ENCODE measurements at regions not wholly inside any gene's neighbourhood (a gene's known extent, or its start where the extent isn't known, plus 50 kb on each side); places are given as distances from the start of the nearest gene placed in this dataset.
"Not testable (repeated sequence)": the region's sequence is repeated elsewhere in the genome, so short reads cannot be mapped to it uniquely, and the experiment has no call there.

DNA sequence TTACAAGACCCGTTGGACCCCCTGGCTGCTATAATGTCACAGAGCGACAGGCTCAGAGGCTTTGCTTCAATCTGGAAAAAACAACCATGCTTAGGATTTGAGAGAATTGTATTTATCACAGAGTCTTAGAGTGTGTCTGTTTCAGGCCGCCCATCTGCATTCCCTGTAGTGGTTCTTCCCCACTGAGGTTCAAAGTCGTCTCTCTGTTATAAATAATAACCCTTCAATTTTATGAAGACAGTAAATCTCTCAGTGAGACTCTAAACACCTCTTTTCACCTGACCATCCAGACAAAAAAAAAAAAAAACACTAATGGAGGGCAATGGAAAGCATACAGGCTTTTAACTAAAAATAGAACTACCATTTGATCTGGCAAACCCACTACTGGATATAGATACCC, 565.4 kb upstream of the AUTS2 start:
- no peak for DNase-seq (ENCODE audit: low spot score)

DNA sequence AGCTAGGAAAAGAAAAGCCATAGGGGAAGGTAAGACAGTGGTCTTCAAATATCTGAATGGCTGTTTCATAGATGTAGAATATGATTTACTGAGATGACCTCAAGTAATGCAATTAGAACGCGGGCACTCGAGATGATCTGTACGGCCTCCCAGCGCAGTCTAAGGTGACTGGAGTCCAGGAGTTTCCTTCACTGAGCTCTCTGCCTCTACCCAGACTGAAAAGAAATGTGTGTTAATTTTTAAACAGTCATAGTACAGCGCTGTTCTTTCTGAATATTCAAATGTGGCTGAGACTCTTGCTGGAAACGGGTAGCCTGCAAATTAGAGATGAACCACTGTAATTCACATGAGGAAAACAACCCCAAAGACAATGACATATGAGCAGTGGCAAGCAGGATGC, 562.4 kb upstream of the AUTS2 start:
- no peak for DNase-seq (ENCODE audit: low spot score)

DNA sequence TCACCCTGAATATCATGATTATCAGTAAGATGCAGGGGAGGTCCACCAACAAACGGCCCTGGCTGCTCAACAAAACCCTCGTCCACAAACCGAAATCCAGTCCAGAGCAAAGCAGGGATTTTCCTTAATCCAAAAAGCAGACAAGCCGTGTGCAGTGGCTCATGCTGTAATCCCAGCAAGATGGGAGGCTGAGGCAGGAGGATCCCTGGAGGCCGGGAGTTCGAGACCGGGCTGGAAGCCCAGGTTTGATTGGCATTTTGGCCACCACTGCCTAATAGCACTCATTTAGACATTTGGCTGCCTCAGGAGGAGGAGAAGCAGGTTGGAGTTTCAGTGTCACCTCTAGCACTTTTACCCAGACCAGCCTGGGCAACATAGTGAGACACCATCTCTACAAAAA, 562.0 kb upstream of the AUTS2 start:
- no peak for DNase-seq (ENCODE audit: low spot score)

DNA sequence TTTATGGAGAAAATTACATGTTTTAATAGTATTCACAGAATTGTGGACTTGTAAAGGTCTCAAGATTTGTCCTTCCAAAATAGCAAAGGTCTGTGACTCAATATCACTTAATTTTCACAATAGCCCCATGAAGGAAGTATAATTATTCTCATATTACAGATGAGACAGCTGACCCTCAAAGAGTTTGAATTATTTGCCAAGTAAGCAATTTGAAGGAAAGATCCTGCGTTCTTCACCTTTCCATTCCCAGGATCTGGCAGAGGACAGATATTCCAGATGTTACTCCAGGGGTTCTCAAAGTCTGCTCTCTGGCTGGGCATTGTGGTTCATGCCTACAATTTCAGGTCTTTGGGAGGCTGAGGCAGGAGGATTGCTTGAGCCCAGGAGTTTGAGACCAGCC, 559.4 kb upstream of the AUTS2 start:
- DNase-seq (ENCODE audit: low spot score), result no peak

- no peak for DNase-seq (ENCODE audit: low spot score)
These were observed 556.1 kb upstream of the AUTS2 start for GRCh38 chr7:69042138-69042537.

DNA sequence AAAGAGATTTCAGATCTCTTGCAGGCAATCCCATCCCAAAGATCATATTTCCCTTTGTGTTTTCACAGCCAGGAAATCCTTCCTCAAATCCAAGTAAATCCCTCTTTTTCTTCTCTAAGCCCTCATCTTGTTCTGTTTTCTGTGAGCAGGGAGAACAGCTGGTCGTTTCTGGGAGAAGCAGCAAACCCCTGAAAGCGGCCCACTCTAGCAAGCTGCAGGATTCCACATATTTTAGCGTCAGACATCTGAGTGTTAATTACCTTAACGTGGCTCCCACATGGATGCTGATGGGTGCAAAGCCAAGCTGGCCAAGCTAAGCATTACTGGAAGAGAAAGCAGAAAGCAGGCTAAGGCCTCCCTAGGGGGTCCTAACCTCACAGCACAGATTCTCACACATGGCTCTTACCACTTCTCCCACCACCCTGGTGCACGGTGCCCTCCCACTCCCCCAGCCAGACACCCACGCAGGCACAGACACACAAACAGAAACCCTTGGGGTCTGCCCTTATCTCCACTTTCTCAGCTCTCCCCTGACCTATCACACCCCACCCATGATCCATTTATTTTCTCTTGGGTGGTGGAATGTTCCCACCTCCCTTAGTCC, 551.0 kb upstream of the AUTS2 start:
- no peak for DNase-seq (ENCODE audit: low spot score)

DNA sequence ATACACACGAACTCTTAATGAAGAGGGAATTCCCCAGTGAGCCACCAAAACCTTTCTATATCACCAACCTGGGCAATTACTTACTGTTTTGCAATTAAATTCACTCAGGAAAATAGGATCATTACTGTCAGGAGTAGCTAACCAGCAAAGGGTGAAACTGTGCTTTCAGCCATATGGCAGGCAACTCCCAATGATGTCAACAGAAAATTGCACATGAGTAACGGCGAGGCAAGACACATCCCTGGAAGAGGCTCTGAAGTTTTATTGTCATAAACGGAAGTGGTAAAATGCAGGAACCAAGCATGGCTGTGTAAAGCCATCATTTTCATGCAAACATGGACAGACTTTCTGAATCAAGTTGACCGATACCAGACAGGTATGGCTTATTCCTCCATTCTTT, 548.9 kb upstream of the AUTS2 start:
- no peak for DNase-seq (ENCODE audit: low spot score)

GRCh38 chr7:69052447-69052846, 545.8 kb upstream of the AUTS2 start:
- DNase-seq (ENCODE audit: low spot score), result no peak

DNA sequence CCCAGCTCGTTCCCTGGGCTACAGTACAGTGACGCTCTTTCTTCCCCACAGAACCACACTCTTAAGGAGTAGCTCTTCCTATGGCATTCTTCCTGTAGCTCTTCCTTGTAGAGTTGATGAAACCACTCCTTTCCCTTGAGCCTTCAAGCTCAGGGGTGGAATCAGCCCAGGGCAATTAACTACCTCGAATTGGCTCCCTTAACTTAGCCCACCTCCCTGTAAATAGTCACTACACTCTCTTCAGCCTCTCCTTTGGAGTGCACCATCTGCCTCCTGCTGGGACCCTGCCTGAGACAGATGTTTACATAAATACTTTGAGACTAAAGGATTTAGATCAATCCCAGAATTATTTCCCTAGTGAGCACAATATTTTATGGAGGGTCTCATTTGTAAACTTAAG, 537.8 kb upstream of the AUTS2 start:
- DNase-seq (ENCODE audit: low spot score), result no peak

- DNase-seq (ENCODE audit: low spot score), result no peak
These were observed 536.1 kb upstream of the AUTS2 start for GRCh38 chr7:69062020-69062765.

GRCh38 chr7:69067397-69067796, 530.9 kb upstream of the AUTS2 start:
- no peak for DNase-seq (ENCODE audit: low spot score)

- DNase-seq (ENCODE audit: low spot score), result no peak
These were observed 527.8 kb upstream of the AUTS2 start for GRCh38 chr7:69070476-69070875.

DNA sequence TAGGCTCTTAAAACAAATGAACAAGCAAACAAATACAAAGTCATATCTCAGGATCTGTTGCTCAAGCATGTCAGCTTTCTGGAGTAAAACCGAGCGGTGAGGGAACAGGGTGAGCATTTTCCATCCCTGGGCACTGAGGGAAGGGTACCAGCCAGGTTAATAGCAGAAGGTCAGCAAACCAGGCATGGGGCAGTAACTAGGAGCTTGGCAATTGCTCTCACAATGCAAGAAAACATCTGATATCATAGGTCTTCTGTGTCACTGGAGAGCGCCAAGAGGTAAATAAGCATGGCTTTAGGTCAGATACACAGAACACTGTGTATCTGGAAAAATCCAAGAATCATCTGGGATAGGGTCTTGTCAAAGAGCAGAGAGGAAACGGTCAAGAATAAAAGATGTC, 521.7 kb upstream of the AUTS2 start:
- no peak for DNase-seq (ENCODE audit: low spot score)

- no peak for DNase-seq (ENCODE audit: low spot score)
These were observed 519.1 kb upstream of the AUTS2 start for GRCh38 chr7:69078997-69079769.

- DNase-seq (ENCODE audit: low spot score), result not testable (repeated sequence)
These were observed 511.0 kb upstream of the AUTS2 start for GRCh38 chr7:69087281-69087680.

GRCh38 chr7:69088185-69088584, 510.1 kb upstream of the AUTS2 start:
- no peak for DNase-seq (ENCODE audit: low spot score)

GRCh38 chr7:69090936-69091335, 507.3 kb upstream of the AUTS2 start:
- no peak for DNase-seq (ENCODE audit: low spot score)

GRCh38 chr7:69091521-69091920, 506.8 kb upstream of the AUTS2 start:
- no peak for DNase-seq (ENCODE audit: low spot score)

GRCh38 chr7:69095127-69095526, 503.1 kb upstream of the AUTS2 start:
- no peak for DNase-seq (ENCODE audit: low spot score)

DNA sequence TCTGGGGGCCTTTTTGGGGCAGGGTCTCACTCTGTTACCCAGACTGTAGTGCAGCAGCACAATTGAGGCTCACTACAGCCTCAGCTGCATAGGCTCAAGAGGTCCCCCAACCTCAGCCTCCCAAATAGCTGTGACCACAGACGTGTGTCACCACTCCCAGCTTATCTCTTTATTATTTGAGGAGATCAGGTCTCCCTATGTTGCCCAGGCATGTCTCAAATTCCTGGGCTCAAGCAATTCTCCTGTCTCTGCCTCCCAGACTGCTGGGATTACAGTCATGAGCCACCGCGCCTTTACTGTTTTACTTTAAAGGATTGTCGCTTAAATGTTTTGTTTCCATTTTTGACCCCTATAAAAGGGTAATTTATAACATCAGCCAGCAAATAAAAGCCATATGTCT, 502.6 kb upstream of the AUTS2 start:
- DNase-seq (ENCODE audit: low spot score), result no peak

- no peak for DNase-seq (ENCODE audit: low spot score)
These were observed 494.3 kb upstream of the AUTS2 start for GRCh38 chr7:69104023-69104422.

DNA sequence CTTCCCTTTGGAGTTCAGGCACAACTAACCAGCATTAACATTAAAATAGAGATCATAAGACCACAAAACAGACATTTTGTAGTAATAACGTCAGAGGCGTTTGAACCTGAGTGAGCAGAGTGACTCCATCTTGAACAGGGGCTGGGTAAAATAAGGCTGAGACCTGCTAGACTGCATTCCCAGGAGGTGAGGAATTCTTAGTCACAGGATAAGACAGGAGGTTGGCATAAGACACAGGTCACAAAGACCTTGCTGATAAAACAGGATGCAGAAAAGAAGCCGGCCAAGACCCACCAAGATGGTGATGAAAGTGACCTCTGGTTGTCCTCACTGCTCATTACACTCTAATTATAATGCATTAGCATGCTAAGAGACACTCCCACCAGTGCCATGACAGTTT, 493.2 kb upstream of the AUTS2 start:
- DNase-seq (ENCODE audit: low spot score), result no peak

GRCh38 chr7:69105981-69106380, 492.3 kb upstream of the AUTS2 start:
- DNase-seq (ENCODE audit: low spot score), result no peak

Measured in mesenteric fat pad (tissue), 1 donor.